ENCODE measurements at regions not wholly inside any gene's neighbourhood (a gene's known extent, or its start where the extent isn't known, plus 50 kb on each side); places are given as distances from the start of the nearest gene placed in this dataset.

GRCh38 chr9:2262386-2263071, 247.4 kb downstream of the SMARCA2 start:
- intact Hi-C loops (cut with micrococcal nuclease; ENCODE audit: unreplicated experiment) (no loop called here), in situ Hi-C loops (cut with HindIII; ENCODE audit: low pct_unique_long_range_greater_than_20kb, low sequenced_read_pairs) (no loop called here)
- POLR2A ChIA-PET: no interaction called here
- CTCF ChIA-PET: no interaction called here
- DNase-seq (ENCODE audit: low read depth, low spot score) (no peak), ATAC-seq (no peak)
- H3K27me3 ChIP-seq (ENCODE audit: control insufficient read depth, insufficient read depth, low read length): no peaks in the 10 kb centered on the region
- H3K4me1 ChIP-seq (ENCODE audit: control insufficient read depth, insufficient read depth, low read length): no peaks in the 10 kb centered on the region
- H3K9me3 ChIP-seq (ENCODE audit: control insufficient read depth, insufficient read depth, low read depth, low read length): no peaks in the 10 kb centered on the region
- no peaks in the 10 kb centered on the region for H3K36me3 ChIP-seq (ENCODE audit: control insufficient read depth, insufficient read depth, low read length)
- BruUV-seq (replicated peaks): no TSS peak
- TF ChIP-seq REST (IDR thresholded peaks at IDR 0.05; ENCODE audit: insufficient read depth in 1 of 2, low read depth in 2 of 2, low read length in 1 of 2) (no peak), TCF7L2 (IDR thresholded peaks at IDR 0.05; ENCODE audit: low read depth, low read length) (no peak), POLR2AphosphoS5 (IDR thresholded peaks at IDR 0.05; ENCODE audit: low read depth, low read length) (no peak), CTCF (IDR thresholded peaks at IDR 0.05) (no peak), SIN3A (IDR thresholded peaks at IDR 0.05; ENCODE audit: borderline replicate concordance, insufficient read depth, low read depth, low read length) (no peak)
- no peak overlapping the region for H3K27ac ChIP-seq (ENCODE audit: low read length)
- H3K4me3 ChIP-seq (ENCODE audit: low read depth in 2 of 2, low read length in 2 of 2): no peak overlapping the region

GRCh38 chr9:2263111-2263510, 248.0 kb downstream of the SMARCA2 start:
- ATAC-seq (no peak), DNase-seq (ENCODE audit: low read depth, low spot score) (no peak)
- Histone ChIP-seq H3K9me3 (ENCODE audit: control insufficient read depth, insufficient read depth, low read depth, low read length) (no peaks in the 10 kb centered on the region), H3K36me3 (ENCODE audit: control insufficient read depth, insufficient read depth, low read length) (no peaks in the 10 kb centered on the region), H3K4me1 (ENCODE audit: control insufficient read depth, insufficient read depth, low read length) (no peaks in the 10 kb centered on the region), H3K4me3 (ENCODE audit: low read depth in 2 of 2, low read length in 2 of 2) (no peak overlapping the region), H3K27me3 (ENCODE audit: control insufficient read depth, insufficient read depth, low read length) (no peaks in the 10 kb centered on the region), H3K27ac (ENCODE audit: low read length) (no peak overlapping the region)
- BruUV-seq (replicated peaks): no TSS peak
- TF ChIP-seq CTCF (IDR thresholded peaks at IDR 0.05) (no peak), TCF7L2 (IDR thresholded peaks at IDR 0.05; ENCODE audit: low read depth, low read length) (no peak), SIN3A (IDR thresholded peaks at IDR 0.05; ENCODE audit: borderline replicate concordance, insufficient read depth, low read depth, low read length) (no peak), REST (IDR thresholded peaks at IDR 0.05; ENCODE audit: insufficient read depth in 1 of 2, low read depth in 2 of 2, low read length in 1 of 2) (no peak), POLR2AphosphoS5 (IDR thresholded peaks at IDR 0.05; ENCODE audit: low read depth, low read length) (no peak)
- ChIA-PET POLR2A (no interaction called here), CTCF (no interaction called here)
- in situ Hi-C loops (cut with HindIII; ENCODE audit: low pct_unique_long_range_greater_than_20kb, low sequenced_read_pairs) (no loop called here), intact Hi-C loops (cut with micrococcal nuclease; ENCODE audit: unreplicated experiment) (no loop called here)

Measured in Panc1 (cell line).